HG03575 (cell line): ENCODE measurements at regions not wholly inside any gene's neighbourhood (a gene's known extent, or its start where the extent isn't known, plus 50 kb on each side); places are given as distances from the start of the nearest gene placed in this dataset.
"Not testable (repeated sequence)": the region's sequence is repeated elsewhere in the genome, so short reads cannot be mapped to it uniquely, and the experiment has no call there.

Source experiments
- ATAC-seq: cut with Tn5 transposase; IDR thresholded peaks from one replicate; pipeline ENCODE4 v1.9.1; 2021; ENCODE audit not compliant: unreplicated experiment, insufficient number of reproducible peaks, low FRiP score; ENCODE audit errors: extremely low read depth

- no peak for ATAC-seq
These were observed 144.8 kb downstream of the TPRA1 start for GRCh38 chr3:127445581-127446343.

- ATAC-seq, result no peak
These were observed 145.8 kb downstream of the TPRA1 start for GRCh38 chr3:127444761-127445160.

- ATAC-seq, result no peak
These were observed 146.8 kb downstream of the TPRA1 start for GRCh38 chr3:127443581-127444375.

GRCh38 chr3:127442506-127442905, 148.0 kb downstream of the TPRA1 start:
- ATAC-seq, result no peak

GRCh38 chr3:127441764-127442163, 148.8 kb downstream of the TPRA1 start:
- ATAC-seq, result no peak

- ATAC-seq, result no peak
These were observed 150.1 kb downstream of the TPRA1 start for GRCh38 chr3:127440384-127440783.

- ATAC-seq, result no peak
These were observed 150.9 kb downstream of the TPRA1 start for GRCh38 chr3:127439621-127440020.

- ATAC-seq, result no peak
These were observed 151.1 kb upstream of the PRR20G start for GRCh38 chr3:127438951-127439350.

- ATAC-seq, result no peak
These were observed 150.5 kb upstream of the PRR20G start for GRCh38 chr3:127438371-127438770.

- not testable (repeated sequence) for ATAC-seq
These were observed 147.5 kb upstream of the PRR20G start for GRCh38 chr3:127435299-127435698.

GRCh38 chr3:127431066-127431465, 143.2 kb upstream of the PRR20G start:
- ATAC-seq, result no peak

- no peak for ATAC-seq
These were observed 140.6 kb upstream of the PRR20G start for GRCh38 chr3:127428344-127428997.

GRCh38 chr3:127427666-127428065, 139.8 kb upstream of the PRR20G start:
- no peak for ATAC-seq

- no peak for ATAC-seq
These were observed 139.3 kb upstream of the PRR20G start for GRCh38 chr3:127427156-127427555.

- no peak for ATAC-seq
These were observed 138.8 kb upstream of the PRR20G start for GRCh38 chr3:127426444-127427153.

GRCh38 chr3:127425505-127426443, 137.9 kb upstream of the PRR20G start:
- ATAC-seq, result no peak

GRCh38 chr3:127424766-127425504, 137.1 kb upstream of the PRR20G start:
- no peak for ATAC-seq
